ENCODE measurements at regions not wholly inside any gene's neighbourhood (a gene's known extent, or its start where the extent isn't known, plus 50 kb on each side); places are given as distances from the start of the nearest gene placed in this dataset.

DNA sequence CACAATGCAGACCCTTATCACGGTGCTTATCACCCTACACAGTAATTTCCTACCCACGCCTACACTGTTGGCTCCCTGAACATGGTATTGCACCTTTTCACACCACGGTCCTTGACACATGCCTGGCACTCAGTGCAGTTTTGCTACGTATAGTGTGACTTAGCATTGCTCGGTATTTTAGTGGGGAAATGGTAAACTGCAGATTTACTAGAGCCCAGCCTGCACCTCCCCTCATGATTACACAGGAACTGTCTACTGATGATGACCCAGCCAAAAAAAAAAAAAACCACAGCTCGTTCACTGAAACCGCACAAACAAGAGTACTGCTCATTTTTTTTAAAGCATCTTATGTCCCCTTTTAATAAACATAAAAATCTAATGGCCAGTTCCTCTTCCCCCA, 124.2 kb upstream of the ZNF746 start:
- no peak for FAIRE-seq
- no TSS peak for BruUV-seq (replicated peaks)
- peaks cover 33% of the 10 kb centered on the region for H3K79me2 ChIP-seq (ENCODE audit: control insufficient read depth, insufficient read depth, low read length)

DNA sequence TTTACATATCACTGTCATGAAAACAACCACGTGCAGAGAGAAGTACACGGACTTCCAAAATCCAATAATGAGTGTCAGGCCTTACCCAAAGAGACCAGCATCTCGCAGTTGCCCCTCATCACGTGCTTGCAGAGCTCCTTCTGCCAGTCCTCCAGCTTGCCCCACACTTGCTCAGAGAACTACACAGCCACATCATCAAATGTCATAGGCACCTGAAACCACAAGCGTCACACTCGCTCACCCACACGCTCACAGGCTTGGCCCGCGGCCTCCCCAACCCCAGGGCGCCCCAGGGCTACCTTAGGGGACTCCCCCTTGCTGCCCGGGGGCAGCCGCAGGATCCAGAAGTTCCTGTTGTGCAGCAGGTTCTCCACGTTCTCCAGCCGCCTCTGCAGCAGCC, 123.4 kb upstream of the ZNF746 start:
- no peak overlapping the region for H3K27ac ChIP-seq (ENCODE audit: insufficient read depth, low read depth, low read length)
- no peak overlapping the region for H3K4me3 ChIP-seq (replicated peaks in 1 of 3; ENCODE audit: insufficient read depth in 1 of 3, low read depth in 1 of 3, low read length in 3 of 3)
- H4K20me1 ChIP-seq (replicated peaks; ENCODE audit: control insufficient read depth, extremely low read depth, insufficient read depth, low read length): no peaks in the 10 kb centered on the region
- peaks cover 33% of the 10 kb centered on the region for H3K79me2 ChIP-seq (ENCODE audit: control insufficient read depth, insufficient read depth, low read length)
- no TSS peak for BruUV-seq (replicated peaks)
- dilution Hi-C loops (cut with MboI; ENCODE audit: extremely low pct_ligation_motif_present, low sequenced_read_pairs) (no loop called here), intact Hi-C loops (cut with micrococcal nuclease) (loop anchor here (10.0 kb wide), 2 partner anchors 336 to 426 kb away; partner anchors contain the start of gene ZNF282)
- POLR2A ChIA-PET: no interaction called here
- no peaks in the 10 kb centered on the region for H3K27me3 ChIP-seq (ENCODE audit: control insufficient read depth in 2 of 2, insufficient read depth in 2 of 2, low read length in 2 of 2)
- CTCF ChIA-PET: no interaction called here
- H3K9ac ChIP-seq (replicated peaks; ENCODE audit: extremely low read depth, insufficient read depth, low read length): no peak overlapping the region
- peaks cover 10% of the 10 kb centered on the region for H3K4me1 ChIP-seq (ENCODE audit: control insufficient read depth, extremely low read depth, insufficient read depth, low read length)
- peaks cover 15 to 27% of the 10 kb centered on the region in 2 experiments for H3K36me3 ChIP-seq (ENCODE audit: control insufficient read depth in 2 of 2, extremely low read depth in 1 of 2, insufficient read depth in 2 of 2, low read length in 2 of 2)
- DNase-seq (ENCODE audit: low read depth, low spot score): no peak
- H3K9me1 ChIP-seq (replicated peaks; ENCODE audit: control insufficient read depth, extremely low read depth, insufficient read depth, low read length): no peaks in the 10 kb centered on the region
- no peaks in the 10 kb centered on the region for H3K9me3 ChIP-seq (replicated peaks; ENCODE audit: control insufficient read depth, insufficient read depth, low read length)
- no peak overlapping the region for H3K4me2 ChIP-seq (ENCODE audit: insufficient read depth, low read length)
- no peak for TF ChIP-seq MYC (IDR thresholded peaks at IDR 0.05; ENCODE audit: low read depth, low read length)
- TF ChIP-seq EZH2 (IDR thresholded peaks at IDR 0.05; ENCODE audit: borderline replicate concordance, low read depth, low read length, severe bottlenecking): no peak
- no peak overlapping the region for H2AFZ ChIP-seq (ENCODE audit: low read depth, low read length)
- FAIRE-seq: no peak

More for the DNA sequence above, 124.2 kb upstream of the ZNF746 start:
- Histone ChIP-seq H3K4me2 (ENCODE audit: insufficient read depth, low read length) (no peak overlapping the region), H3K9ac (replicated peaks; ENCODE audit: extremely low read depth, insufficient read depth, low read length) (no peak overlapping the region), H3K27me3 (ENCODE audit: control insufficient read depth in 2 of 2, insufficient read depth in 2 of 2, low read length in 2 of 2) (peaks cover 0 to 3% of the 10 kb centered on the region in 2 experiments), H3K9me1 (replicated peaks; ENCODE audit: control insufficient read depth, extremely low read depth, insufficient read depth, low read length) (no peaks in the 10 kb centered on the region), H3K4me3 (replicated peaks in 1 of 3; ENCODE audit: insufficient read depth in 1 of 3, low read depth in 1 of 3, low read length in 3 of 3) (no peak overlapping the region), H3K9me3 (replicated peaks; ENCODE audit: control insufficient read depth, insufficient read depth, low read length) (no peaks in the 10 kb centered on the region), H4K20me1 (replicated peaks; ENCODE audit: control insufficient read depth, extremely low read depth, insufficient read depth, low read length) (no peaks in the 10 kb centered on the region), H3K4me1 (ENCODE audit: control insufficient read depth, extremely low read depth, insufficient read depth, low read length) (peaks cover 10% of the 10 kb centered on the region), H3K27ac (ENCODE audit: insufficient read depth, low read depth, low read length) (no peak overlapping the region), H2AFZ (ENCODE audit: low read depth, low read length) (no peak overlapping the region), H3K36me3 (ENCODE audit: control insufficient read depth in 2 of 2, extremely low read depth in 1 of 2, insufficient read depth in 2 of 2, low read length in 2 of 2) (peaks cover 12 to 27% of the 10 kb centered on the region in 2 experiments)
- CTCF ChIA-PET: no interaction called here
- TF ChIP-seq POLR2A (IDR thresholded peaks at IDR 0.05; ENCODE audit: low read depth, low read length) (no peak), FOS (IDR thresholded peaks at IDR 0.05; ENCODE audit: borderline replicate concordance, insufficient read depth, low read length) (no peak)
- intact Hi-C loops (cut with micrococcal nuclease): loop anchor here (10.0 kb wide), 2 partner anchors 337 to 427 kb away; partner anchors contain the start of gene ZNF282
- POLR2A ChIA-PET: no interaction called here
- DNase-seq (ENCODE audit: low read depth, low spot score): no peak
- dilution Hi-C loops (cut with MboI; ENCODE audit: extremely low pct_ligation_motif_present, low sequenced_read_pairs): no loop called here
